Neural cell (in vitro differentiated cells): ENCODE measurements at regions not wholly inside any gene's neighbourhood (a gene's known extent, or its start where the extent isn't known, plus 50 kb on each side); places are given as distances from the start of the nearest gene placed in this dataset.

Experiments used
- EP300 ChIP-seq: fragments of 450-650 bp; conservative IDR thresholded peaks from 2 replicates; pipeline ENCODE4 v1.6.1; 2014; ENCODE audit warnings: antibody characterized with exemption, mild to moderate bottlenecking, moderate library complexity; ENCODE audit not compliant: poor library complexity, severe bottlenecking
- EZH2 ChIP-seq: fragments of 200-600, 300-800 bp; shearing (Covaris generic), sonication (generic); IDR thresholded peaks from 2 replicates; pipeline ENCODE4 v1.6.1; 2014; ENCODE audit warnings: antibody characterized with exemption, low read length, borderline replicate concordance, mild to moderate bottlenecking; ENCODE audit not compliant: insufficient read depth, poor library complexity, severe bottlenecking
- MXI1 ChIP-seq: fragments of 450-650 bp; conservative IDR thresholded peaks from 2 replicates; pipeline ENCODE4 v1.6.1; 2014; ENCODE audit warnings: antibody characterized with exemption, mild to moderate bottlenecking; ENCODE audit not compliant: poor library complexity, severe bottlenecking
- POLR2AphosphoS5 ChIP-seq: IDR thresholded peaks from 2 replicates; pipeline ENCODE4 v1.6.1; 2012
- RAD21 ChIP-seq: fragments of 450-650 bp; conservative IDR thresholded peaks from 2 replicates; pipeline ENCODE4 v1.6.1; 2014; ENCODE audit warnings: antibody characterized with exemption, mild to moderate bottlenecking, moderate library complexity
- SMC3 ChIP-seq: fragments of 450-650 bp; conservative IDR thresholded peaks from 2 replicates; pipeline ENCODE4 v1.6.1; 2014; ENCODE audit warnings: antibody characterized with exemption, mild to moderate bottlenecking, moderate library complexity; ENCODE audit not compliant: poor library complexity
- TAF1 ChIP-seq: IDR thresholded peaks from 2 replicates; pipeline ENCODE4 v1.6.1; 2012; ENCODE audit warnings: low read depth
- TF ChIP-seq, protein P1 (sequence below): fragments of 450-650 bp; IDR thresholded peaks from 2 replicates; pipeline ENCODE4 v1.5.1; 2014; ENCODE audit warnings: antibody characterized with exemption, mild to moderate bottlenecking, moderate library complexity; ENCODE audit not compliant: poor library complexity, severe bottlenecking
- TF ChIP-seq, protein P2 (sequence below): IDR thresholded peaks from 2 replicates; pipeline ENCODE4 v1.6.1; 2012; ENCODE audit warnings: borderline replicate concordance

DNA sequence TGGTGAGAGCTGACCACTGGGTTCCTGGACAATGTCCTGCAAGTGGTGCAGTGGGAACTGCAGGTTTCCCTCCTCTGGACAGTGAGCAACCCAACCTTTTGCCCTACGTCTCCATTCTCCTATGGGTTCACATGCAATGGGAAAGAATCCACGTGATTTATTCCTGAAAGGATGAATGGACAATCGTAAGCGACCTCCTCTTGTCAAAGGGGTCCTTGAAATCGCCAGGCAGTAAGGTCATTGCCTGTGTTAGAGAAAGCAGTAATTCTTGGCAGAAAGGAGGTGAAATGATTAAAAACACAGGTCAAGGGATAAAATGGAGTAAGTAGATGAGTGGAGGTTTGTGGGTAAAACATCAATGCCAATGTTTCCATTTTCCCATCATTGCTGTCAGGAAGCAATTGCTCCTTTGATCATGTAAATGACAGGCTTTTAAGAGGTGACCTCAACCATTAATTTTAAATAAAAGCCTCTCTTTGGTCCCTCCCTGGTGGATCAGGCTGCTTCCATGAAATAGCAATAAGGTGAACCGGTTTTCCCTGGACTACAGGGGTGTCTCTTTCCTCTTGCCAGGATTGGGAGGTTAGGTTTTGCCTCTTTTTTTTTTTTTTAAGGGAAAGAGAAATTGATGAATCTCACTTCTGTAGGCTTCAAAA lies 330.0 kb upstream of the PRKCQ start:
- TF ChIP-seq, protein P1, sequence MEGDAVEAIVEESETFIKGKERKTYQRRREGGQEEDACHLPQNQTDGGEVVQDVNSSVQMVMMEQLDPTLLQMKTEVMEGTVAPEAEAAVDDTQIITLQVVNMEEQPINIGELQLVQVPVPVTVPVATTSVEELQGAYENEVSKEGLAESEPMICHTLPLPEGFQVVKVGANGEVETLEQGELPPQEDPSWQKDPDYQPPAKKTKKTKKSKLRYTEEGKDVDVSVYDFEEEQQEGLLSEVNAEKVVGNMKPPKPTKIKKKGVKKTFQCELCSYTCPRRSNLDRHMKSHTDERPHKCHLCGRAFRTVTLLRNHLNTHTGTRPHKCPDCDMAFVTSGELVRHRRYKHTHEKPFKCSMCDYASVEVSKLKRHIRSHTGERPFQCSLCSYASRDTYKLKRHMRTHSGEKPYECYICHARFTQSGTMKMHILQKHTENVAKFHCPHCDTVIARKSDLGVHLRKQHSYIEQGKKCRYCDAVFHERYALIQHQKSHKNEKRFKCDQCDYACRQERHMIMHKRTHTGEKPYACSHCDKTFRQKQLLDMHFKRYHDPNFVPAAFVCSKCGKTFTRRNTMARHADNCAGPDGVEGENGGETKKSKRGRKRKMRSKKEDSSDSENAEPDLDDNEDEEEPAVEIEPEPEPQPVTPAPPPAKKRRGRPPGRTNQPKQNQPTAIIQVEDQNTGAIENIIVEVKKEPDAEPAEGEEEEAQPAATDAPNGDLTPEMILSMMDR: no peak
- no peak for TF ChIP-seq EP300
- TF ChIP-seq SMC3: no peak
- TF ChIP-seq TAF1: no peak
- TF ChIP-seq, protein P2, sequence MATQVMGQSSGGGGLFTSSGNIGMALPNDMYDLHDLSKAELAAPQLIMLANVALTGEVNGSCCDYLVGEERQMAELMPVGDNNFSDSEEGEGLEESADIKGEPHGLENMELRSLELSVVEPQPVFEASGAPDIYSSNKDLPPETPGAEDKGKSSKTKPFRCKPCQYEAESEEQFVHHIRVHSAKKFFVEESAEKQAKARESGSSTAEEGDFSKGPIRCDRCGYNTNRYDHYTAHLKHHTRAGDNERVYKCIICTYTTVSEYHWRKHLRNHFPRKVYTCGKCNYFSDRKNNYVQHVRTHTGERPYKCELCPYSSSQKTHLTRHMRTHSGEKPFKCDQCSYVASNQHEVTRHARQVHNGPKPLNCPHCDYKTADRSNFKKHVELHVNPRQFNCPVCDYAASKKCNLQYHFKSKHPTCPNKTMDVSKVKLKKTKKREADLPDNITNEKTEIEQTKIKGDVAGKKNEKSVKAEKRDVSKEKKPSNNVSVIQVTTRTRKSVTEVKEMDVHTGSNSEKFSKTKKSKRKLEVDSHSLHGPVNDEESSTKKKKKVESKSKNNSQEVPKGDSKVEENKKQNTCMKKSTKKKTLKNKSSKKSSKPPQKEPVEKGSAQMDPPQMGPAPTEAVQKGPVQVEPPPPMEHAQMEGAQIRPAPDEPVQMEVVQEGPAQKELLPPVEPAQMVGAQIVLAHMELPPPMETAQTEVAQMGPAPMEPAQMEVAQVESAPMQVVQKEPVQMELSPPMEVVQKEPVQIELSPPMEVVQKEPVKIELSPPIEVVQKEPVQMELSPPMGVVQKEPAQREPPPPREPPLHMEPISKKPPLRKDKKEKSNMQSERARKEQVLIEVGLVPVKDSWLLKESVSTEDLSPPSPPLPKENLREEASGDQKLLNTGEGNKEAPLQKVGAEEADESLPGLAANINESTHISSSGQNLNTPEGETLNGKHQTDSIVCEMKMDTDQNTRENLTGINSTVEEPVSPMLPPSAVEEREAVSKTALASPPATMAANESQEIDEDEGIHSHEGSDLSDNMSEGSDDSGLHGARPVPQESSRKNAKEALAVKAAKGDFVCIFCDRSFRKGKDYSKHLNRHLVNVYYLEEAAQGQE: no peak
- no peak for TF ChIP-seq EZH2
- no peak for TF ChIP-seq RAD21
- TF ChIP-seq POLR2AphosphoS5: no peak
- no peak for TF ChIP-seq MXI1
